Activated CD8-positive, alpha-beta memory T cell treated with anti-CD3 and anti-CD28 coated beads, Interleukin-2, amount 10 ng/mL, durations not matched to agents 7 days and 5 days (primary cell): ENCODE measurements at regions not wholly inside any gene's neighbourhood (a gene's known extent, or its start where the extent isn't known, plus 50 kb on each side); places are given as distances from the start of the nearest gene placed in this dataset.
"Not testable (repeated sequence)": the region's sequence is repeated elsewhere in the genome, so short reads cannot be mapped to it uniquely, and the experiment has no call there.

Source experiments
- ATAC-seq: fragments of 150-1000 bp; cut with Tn5 transposase; one replicate; pipeline ENCODE4 v1.10.0; 2021; ENCODE audit warnings: moderate library complexity
- CTCF ChIA-PET: fragments of 350-600 bp; sonication (Branson Sonifier 250); formaldehyde crosslinking; loops from one replicate; lab custom pipeline; 2021; ENCODE audit warnings: antibody characterized with exemption; lab: Charles Lee
- DNase-seq: peaks from one replicate; pipeline ENCODE4 v3.0.0-alpha.2; 2020
- H3K27ac Mint-ChIP-seq: one replicate; pipeline ENCODE4 v1.8.0; 2021; ENCODE audit warnings: mild to moderate bottlenecking, mixed read lengths
- H3K27me3 Mint-ChIP-seq: one replicate; pipeline ENCODE4 v1.8.0; 2021; ENCODE audit warnings: mixed read lengths
- H3K36me3 Mint-ChIP-seq: one replicate; pipeline ENCODE4 v1.8.0; 2021; ENCODE audit warnings: mild to moderate bottlenecking, mixed read lengths
- H3K4me1 Mint-ChIP-seq: one replicate; pipeline ENCODE4 v1.8.0; 2021; ENCODE audit warnings: mixed read lengths
- H3K4me3 Mint-ChIP-seq: one replicate; pipeline ENCODE4 v1.8.0; 2021; ENCODE audit warnings: mild to moderate bottlenecking, moderate library complexity, mixed read lengths
- H3K9me3 Mint-ChIP-seq: one replicate; pipeline ENCODE4 v1.8.0; 2022; ENCODE audit warnings: low read depth, mixed read lengths

DNA sequence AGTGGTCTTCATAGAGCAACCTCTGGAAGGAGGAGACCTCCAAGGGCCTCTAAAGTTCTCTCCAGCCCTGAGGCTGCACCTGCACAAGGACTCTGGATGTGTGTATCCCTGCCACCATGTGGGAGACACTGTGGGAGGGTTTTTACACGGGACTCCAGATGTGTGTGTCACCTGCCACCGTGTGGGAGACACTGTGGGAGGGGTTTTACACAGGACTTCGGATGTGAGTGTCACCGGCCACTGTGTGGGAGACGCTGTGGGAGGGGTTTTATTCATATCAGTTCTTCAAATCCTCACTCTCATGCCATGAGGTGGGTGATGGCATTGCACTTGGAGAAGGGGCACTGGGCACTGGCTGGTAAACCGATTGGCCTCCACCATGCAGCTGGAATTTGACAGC is 90.2 kb upstream of the SSTR4 start:
- no peak for DNase-seq
- H3K4me1 Mint-ChIP-seq: no peaks in the 10 kb centered on the region
- no peak overlapping the region for H3K4me3 Mint-ChIP-seq
- CTCF ChIA-PET: no interaction called here
- H3K36me3 Mint-ChIP-seq: no peaks in the 10 kb centered on the region
- H3K27me3 Mint-ChIP-seq: no peaks in the 10 kb centered on the region
- no peaks in the 10 kb centered on the region for H3K9me3 Mint-ChIP-seq
- no peak for ATAC-seq
- no peak overlapping the region for H3K27ac Mint-ChIP-seq

DNA sequence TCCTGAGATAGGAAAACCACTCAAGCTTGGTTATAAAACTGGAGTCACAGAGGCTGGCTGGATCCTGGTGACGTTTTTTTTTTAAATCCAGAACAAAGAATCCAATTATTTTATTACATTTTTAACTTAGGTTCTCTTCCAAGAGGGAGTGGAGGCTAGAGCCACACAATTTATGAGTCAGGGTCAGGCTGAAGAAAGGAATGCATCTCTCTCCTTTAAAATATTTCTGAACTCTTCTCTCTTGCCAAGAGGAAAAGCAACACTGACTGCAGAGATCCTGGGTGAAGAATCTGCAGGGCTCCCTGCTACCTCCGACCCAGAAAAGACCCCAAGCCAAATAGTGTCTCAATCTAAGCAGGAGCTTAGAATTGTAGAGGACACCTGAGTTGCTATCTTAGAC is 88.5 kb upstream of the SSTR4 start:
- DNase-seq (no peak), ATAC-seq (no peak)
- Mint-ChIP-seq H3K9me3 (no peaks in the 10 kb centered on the region), H3K27me3 (no peaks in the 10 kb centered on the region), H3K27ac (no peak overlapping the region), H3K4me1 (no peaks in the 10 kb centered on the region), H3K4me3 (no peak overlapping the region), H3K36me3 (no peaks in the 10 kb centered on the region)
- CTCF ChIA-PET: no interaction called here

DNA sequence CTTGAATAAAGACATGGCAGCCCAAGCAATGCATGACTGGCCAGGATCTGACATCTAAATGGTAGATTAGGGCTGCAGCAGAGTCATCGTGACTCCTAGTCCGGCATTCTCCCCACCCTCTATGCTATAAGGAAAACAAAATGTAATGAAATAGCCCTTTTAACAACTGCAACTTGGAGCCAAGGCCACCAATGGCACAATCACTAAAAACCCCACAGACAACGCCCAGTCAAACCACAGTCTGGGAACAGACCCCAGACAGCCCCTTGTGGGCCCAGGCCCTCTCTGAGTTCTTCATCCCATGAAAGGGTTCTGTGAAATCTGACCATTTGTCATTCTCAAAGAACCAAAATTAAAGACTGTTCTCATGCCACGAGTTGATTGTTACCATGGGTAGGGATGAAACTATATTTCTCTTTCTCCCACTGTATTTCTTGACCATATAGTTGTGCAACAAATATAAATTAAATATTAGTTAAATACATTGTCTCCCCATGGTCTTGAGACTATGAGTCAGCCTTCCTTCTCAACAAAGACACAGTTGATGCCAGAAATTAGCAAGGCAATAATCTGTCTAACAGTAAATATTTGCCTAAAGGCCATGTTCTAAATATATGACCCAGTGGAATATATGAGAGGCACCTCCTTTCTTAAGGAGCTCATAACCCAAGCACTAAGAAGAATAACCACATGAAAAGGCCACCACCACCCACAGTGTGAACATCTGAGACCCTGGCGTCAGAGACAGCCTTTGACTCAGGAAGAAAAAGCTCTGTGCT is 85.6 kb upstream of the SSTR4 start:
- DNase-seq: no peak
- no peak overlapping the region for H3K4me3 Mint-ChIP-seq
- ATAC-seq: no peak
- H3K9me3 Mint-ChIP-seq: no peaks in the 10 kb centered on the region
- H3K27me3 Mint-ChIP-seq: no peaks in the 10 kb centered on the region
- CTCF ChIA-PET: no interaction called here
- H3K4me1 Mint-ChIP-seq: no peaks in the 10 kb centered on the region
- no peak overlapping the region for H3K27ac Mint-ChIP-seq
- H3K36me3 Mint-ChIP-seq: no peaks in the 10 kb centered on the region

DNA sequence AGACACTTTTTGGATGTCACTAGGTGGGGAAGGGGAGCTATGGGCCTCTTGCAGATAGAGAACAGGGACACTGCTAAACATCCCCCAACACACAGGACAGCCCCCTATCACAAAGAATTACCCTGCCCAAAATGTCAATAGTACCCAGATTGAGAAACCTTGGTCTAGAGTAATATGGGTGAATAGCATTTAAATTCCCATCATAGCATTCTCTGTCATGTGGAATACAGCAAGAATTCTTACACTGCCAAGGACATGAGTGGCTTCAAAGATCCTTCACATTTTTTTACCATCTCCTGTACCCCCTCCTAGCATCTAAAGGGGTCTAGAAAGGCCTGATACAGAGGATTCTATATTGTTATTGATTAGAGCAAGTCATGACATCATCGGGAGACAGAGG is 83.1 kb upstream of the SSTR4 start:
- no peak overlapping the region for H3K4me3 Mint-ChIP-seq
- H3K9me3 Mint-ChIP-seq: no peaks in the 10 kb centered on the region
- ATAC-seq: no peak
- no peaks in the 10 kb centered on the region for H3K4me1 Mint-ChIP-seq
- no peak overlapping the region for H3K27ac Mint-ChIP-seq
- no peaks in the 10 kb centered on the region for H3K27me3 Mint-ChIP-seq
- CTCF ChIA-PET: no interaction called here
- H3K36me3 Mint-ChIP-seq: no peaks in the 10 kb centered on the region
- no peak for DNase-seq

DNA sequence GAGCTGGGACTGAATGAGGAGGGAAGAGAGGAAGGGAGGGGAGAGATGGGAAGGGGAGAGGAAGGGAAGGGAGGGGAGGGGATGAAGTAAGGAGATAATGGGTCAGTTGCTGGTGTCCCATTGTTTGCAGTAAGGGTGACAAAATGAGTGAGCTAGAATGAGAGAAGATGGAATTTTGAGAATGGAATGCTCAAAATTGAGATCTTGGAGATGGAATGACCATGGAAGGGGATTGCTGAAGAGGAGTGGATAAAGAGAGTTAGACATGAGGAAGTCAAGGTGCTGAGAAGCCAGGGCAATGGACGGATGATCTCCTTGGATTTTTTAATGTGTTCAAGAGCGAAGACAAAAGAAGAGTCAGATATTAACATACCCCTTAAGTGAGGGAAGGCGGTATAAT is 80.5 kb upstream of the SSTR4 start:
- no peaks in the 10 kb centered on the region for H3K36me3 Mint-ChIP-seq
- DNase-seq: no peak
- no peak for ATAC-seq
- CTCF ChIA-PET: no interaction called here
- no peak overlapping the region for H3K4me3 Mint-ChIP-seq
- H3K27me3 Mint-ChIP-seq: no peaks in the 10 kb centered on the region
- H3K27ac Mint-ChIP-seq: no peak overlapping the region
- H3K4me1 Mint-ChIP-seq: no peaks in the 10 kb centered on the region
- no peaks in the 10 kb centered on the region for H3K9me3 Mint-ChIP-seq

DNA sequence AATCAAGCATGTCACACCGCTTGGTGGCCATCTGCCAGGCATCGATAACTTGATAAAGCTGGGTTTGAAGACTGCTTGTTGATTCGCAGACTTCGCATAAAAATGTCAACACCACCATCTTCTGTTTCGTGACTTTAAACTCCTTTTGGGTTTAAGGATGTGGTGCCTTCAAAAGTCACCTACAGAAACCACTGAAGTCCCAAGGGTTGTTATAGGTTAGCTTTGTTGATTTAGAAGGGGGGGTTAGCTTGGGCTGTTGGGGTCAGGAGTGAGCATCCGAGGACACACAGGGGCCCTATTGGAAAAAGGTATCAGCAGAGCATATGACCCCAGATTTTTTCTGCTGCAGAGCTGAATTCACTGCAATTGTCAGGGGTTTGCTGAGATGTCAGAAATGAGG is 76.7 kb upstream of the SSTR4 start:
- Mint-ChIP-seq H3K36me3 (no peaks in the 10 kb centered on the region), H3K9me3 (no peaks in the 10 kb centered on the region), H3K4me3 (no peak overlapping the region), H3K27me3 (peaks cover 2% of the 10 kb centered on the region), H3K4me1 (no peaks in the 10 kb centered on the region), H3K27ac (no peak overlapping the region)
- ATAC-seq (no peak), DNase-seq (no peak)
- CTCF ChIA-PET: no interaction called here

DNA sequence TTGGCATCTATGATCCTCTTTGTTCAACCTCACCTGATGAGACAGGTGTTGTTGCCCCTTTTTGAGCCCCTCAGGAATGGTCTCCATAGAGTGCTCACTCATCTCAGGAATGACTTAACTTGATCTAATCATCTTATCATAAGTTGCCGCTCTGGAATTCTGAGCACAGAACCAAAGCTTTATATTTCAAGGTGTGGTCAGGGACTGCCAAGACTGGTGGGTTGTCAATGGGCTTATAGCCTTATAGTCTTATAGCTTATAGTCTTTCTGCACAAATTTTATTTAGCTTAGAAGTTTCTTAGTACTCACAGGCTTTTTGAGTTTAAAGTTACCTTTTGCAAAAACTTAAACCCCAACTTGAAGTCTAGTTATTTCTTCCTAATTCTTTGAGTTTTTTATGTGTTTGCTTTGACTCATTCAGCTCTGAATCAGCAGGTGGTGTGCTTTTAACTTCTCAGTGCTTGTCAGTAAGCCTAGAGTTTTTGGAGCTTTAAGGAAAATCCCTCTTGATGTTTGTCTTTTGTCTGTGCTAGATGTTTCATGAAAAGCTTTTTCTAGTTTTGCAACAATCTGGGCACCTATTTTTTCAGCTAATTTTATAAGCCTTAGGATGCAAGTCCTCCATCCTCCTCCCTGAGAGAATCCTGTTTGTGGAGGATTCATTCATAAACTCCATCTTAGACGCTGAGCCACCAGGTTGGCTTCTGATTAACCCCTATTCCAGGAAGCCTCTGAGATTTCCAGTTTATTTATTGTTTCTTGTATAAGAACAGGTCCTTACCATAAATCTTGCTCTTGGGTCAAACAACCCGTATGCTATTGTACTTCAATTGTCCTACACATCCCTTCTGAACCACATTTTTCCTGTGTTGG is 72.3 kb upstream of the SSTR4 start:
- DNase-seq (no peak), ATAC-seq (no peak)
- CTCF ChIA-PET: no interaction called here
- Mint-ChIP-seq H3K4me3 (no peak overlapping the region), H3K36me3 (no peaks in the 10 kb centered on the region), H3K9me3 (no peaks in the 10 kb centered on the region), H3K27ac (no peak overlapping the region), H3K27me3 (peaks cover 2% of the 10 kb centered on the region), H3K4me1 (no peaks in the 10 kb centered on the region)

DNA sequence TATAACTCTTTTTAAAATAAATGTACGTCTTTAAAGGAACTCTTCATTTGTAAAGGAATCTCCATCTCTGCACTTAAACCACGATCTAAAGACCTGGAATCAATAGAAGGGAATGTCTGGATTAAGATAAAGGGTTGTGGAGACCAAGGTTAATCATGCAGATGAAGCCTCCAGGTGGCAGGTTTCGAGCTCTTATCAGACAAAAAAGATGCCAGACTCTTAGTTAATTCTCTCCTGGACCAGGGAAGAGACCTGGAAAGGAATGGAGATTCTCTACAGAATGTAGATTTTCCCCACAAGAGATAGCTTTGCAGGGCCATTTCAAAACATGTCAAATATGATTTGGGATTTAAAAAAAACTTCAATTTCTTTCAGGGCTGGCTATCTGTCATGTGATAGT is 71.5 kb upstream of the SSTR4 start:
- Mint-ChIP-seq H3K9me3 (no peaks in the 10 kb centered on the region), H3K4me1 (no peaks in the 10 kb centered on the region), H3K27ac (no peak overlapping the region), H3K27me3 (peaks cover 2% of the 10 kb centered on the region), H3K4me3 (no peak overlapping the region), H3K36me3 (no peaks in the 10 kb centered on the region)
- CTCF ChIA-PET: no interaction called here
- DNase-seq: no peak
- no peak for ATAC-seq

DNA sequence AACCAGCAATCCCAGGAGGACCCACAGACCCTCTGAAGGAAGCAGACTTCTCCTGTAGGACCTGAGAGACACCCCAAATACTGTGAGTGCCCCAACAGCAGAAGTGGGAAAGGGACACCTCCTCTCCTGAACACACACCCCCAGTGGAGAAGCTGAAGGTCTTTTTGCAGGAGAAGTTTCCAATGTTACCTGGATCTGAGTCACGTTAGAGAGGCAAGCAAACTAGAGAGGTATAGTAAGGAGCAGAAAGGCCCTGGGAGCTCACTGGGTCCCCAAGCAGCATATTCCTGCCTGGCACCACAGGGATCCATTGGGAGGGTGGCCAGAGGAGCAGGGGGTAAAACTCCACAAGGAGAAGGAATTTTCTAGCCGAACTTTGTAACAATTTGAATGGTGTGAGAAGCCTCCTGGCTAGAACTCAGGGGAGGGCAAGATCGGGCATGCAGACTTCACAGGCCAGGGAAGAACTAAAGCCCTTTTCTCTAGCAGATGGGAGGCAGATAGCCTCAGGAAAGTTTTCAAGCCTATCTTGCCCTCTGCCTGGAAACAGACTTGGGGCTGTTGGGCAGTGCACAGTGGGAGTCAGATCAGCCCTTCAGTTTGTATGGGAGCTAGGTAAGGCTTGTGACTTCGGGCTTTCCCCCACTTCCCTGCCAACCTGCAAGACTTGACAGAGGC is 68.2 kb upstream of the SSTR4 start:
- H3K36me3 Mint-ChIP-seq: no peaks in the 10 kb centered on the region
- DNase-seq (no peak), ATAC-seq (no peak)
- CTCF ChIA-PET: no interaction called here
- H3K27ac Mint-ChIP-seq: no peak overlapping the region
- no peaks in the 10 kb centered on the region for H3K27me3 Mint-ChIP-seq
- H3K4me3 Mint-ChIP-seq: no peak overlapping the region
- H3K4me1 Mint-ChIP-seq: no peaks in the 10 kb centered on the region
- H3K9me3 Mint-ChIP-seq: no peaks in the 10 kb centered on the region

DNA sequence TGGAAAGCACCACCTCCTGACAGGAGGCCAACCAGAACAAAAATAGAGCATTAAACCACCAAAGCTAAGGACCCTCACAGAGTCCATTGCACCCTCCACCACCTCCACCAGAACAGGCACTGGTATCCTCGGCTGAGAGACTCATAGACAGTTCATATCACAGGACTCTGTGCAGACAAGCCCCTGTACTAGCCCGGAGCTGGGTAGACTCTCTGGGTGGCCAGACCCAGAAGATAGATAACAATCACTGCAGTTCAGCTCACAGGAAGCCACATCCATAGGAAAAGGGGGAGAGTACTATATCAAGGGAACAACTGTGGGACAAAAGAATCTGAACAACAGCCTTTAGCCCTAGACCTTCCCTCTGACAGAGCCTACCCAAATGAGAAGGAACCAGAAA is 67.4 kb upstream of the SSTR4 start:
- H3K27me3 Mint-ChIP-seq, H3K36me3 Mint-ChIP-seq, H3K4me3 Mint-ChIP-seq, H3K4me1 Mint-ChIP-seq, H3K9me3 Mint-ChIP-seq, DNase-seq, CTCF ChIA-PET, H3K27ac Mint-ChIP-seq, ATAC-seq: not testable (repeated sequence)

DNA sequence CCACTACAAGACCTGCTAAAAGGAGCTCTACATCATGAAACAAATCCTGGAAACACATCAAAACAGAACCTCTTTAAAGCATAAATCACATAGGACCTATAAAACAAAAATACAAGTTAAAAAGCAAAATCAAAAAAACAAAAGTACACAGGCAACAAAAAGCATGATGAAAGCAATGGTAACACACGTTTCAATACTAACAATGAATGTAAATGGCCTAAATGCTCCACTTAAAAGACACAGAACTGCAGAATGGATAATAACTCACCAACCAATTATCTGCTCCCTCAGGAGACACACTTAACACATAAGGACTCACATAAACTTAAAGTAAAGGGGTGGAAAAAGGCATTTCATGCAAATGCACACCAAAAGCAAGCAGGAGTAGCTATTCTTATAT is 66.1 kb upstream of the SSTR4 start:
- H3K27me3 Mint-ChIP-seq, H3K36me3 Mint-ChIP-seq, H3K4me1 Mint-ChIP-seq, ATAC-seq, DNase-seq, CTCF ChIA-PET, H3K4me3 Mint-ChIP-seq, H3K9me3 Mint-ChIP-seq, H3K27ac Mint-ChIP-seq: not testable (repeated sequence)

DNA sequence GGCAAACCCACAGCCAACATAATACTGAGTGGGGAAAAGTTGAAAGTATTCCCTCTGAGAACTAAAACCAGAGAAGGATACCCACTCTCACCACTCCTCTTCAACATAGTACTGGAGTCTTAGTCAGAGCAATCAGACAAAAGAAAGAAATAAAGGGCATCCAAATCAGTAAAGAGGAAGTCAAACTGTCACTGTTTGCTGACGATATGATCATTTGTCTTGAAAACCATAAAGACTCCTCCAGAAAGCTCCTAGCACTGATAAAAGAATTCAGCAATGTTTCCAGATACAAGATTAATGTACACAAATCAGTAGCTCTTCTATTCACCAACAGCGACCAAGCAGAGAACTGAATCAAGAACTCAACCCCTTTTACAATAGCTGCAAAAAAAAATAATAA is 64.0 kb upstream of the SSTR4 start:
- H3K36me3 Mint-ChIP-seq, H3K4me1 Mint-ChIP-seq, H3K27ac Mint-ChIP-seq, H3K4me3 Mint-ChIP-seq, H3K9me3 Mint-ChIP-seq, DNase-seq, ATAC-seq, CTCF ChIA-PET, H3K27me3 Mint-ChIP-seq: not testable (repeated sequence)

DNA sequence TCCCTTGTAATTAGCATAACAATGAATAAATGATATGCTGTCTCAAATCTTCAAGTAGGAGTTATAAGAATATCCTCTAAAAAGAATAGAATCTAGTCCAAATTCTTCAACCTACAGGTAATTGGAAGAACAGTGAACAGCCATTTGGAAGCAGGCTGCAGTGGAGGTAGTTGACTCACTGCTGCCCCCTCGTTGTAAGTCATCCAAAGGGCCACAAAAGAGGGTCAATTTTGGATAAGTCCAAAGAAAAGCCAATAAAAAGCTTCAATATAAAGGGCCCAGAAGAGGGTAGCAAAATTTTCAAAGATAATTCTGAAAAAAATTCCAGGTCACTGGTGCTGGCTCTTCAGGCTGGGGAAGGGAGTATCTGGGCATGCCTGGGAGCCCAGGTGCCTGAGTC is 60.8 kb upstream of the SSTR4 start:
- ATAC-seq: no peak
- no peak overlapping the region for H3K4me3 Mint-ChIP-seq
- peaks cover under 1% of the 10 kb centered on the region for H3K9me3 Mint-ChIP-seq
- no peak overlapping the region for H3K27ac Mint-ChIP-seq
- no peaks in the 10 kb centered on the region for H3K36me3 Mint-ChIP-seq
- DNase-seq: no peak
- H3K4me1 Mint-ChIP-seq: no peaks in the 10 kb centered on the region
- no peaks in the 10 kb centered on the region for H3K27me3 Mint-ChIP-seq
- CTCF ChIA-PET: interaction anchor here (1.2 kb wide), 1 partner anchor 282 kb away, joined by 4 read pairs; no protein-coding TSS in a partner anchor
